Omental fat pad (tissue), 3 donors: ENCODE measurements at regions not wholly inside any gene's neighbourhood (a gene's known extent, or its start where the extent isn't known, plus 50 kb on each side); places are given as distances from the start of the nearest gene placed in this dataset.

ENCODE experiments used
- ATAC-seq: fragments of 150-250 bp; one replicate; pipeline ENCODE4 v1.9.1; 2016; ENCODE audit warnings: mild to moderate bottlenecking, moderate library complexity; ENCODE audit not compliant: low FRiP score
- DNase-seq: peaks from one replicate; pipeline ENCODE4 v3.0.0-alpha.2; 2019; ENCODE audit warnings: low spot score
- TF ChIP-seq, protein P1 (sequence below), 3 donors: fragments of 450-650 bp; IDR thresholded peaks; one replicate each; pipeline ENCODE4 v1.5.1; 2016 to 2017; ENCODE audit warnings: antibody characterized with exemption in 3 of 3, mild to moderate bottlenecking in 3 of 3, moderate library complexity in 2 of 3

DNA sequence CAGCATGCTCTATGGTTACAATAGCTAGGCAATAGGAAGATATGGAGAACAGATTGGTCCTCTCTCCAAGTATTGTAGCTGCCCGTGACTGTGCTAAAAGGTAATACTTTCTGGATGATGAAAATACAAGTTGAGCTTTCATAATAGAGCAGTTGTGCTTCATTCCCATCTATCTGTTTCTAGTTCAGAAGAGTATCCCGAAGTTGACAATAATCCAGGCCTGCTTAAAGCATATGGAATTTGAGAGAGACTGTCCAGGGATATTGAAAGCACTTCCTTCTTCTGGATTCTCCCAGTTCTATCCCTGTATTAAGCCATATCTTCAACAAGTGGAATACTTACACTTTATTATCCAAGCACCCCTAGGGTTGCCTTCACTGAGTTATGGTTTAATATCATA, 350.4 kb downstream of the EFNA5 start:
- DNase-seq (no peak), ATAC-seq (no peak)
- TF ChIP-seq, protein P1, sequence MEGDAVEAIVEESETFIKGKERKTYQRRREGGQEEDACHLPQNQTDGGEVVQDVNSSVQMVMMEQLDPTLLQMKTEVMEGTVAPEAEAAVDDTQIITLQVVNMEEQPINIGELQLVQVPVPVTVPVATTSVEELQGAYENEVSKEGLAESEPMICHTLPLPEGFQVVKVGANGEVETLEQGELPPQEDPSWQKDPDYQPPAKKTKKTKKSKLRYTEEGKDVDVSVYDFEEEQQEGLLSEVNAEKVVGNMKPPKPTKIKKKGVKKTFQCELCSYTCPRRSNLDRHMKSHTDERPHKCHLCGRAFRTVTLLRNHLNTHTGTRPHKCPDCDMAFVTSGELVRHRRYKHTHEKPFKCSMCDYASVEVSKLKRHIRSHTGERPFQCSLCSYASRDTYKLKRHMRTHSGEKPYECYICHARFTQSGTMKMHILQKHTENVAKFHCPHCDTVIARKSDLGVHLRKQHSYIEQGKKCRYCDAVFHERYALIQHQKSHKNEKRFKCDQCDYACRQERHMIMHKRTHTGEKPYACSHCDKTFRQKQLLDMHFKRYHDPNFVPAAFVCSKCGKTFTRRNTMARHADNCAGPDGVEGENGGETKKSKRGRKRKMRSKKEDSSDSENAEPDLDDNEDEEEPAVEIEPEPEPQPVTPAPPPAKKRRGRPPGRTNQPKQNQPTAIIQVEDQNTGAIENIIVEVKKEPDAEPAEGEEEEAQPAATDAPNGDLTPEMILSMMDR (IDR thresholded peaks at IDR 0.05): no peak

DNA sequence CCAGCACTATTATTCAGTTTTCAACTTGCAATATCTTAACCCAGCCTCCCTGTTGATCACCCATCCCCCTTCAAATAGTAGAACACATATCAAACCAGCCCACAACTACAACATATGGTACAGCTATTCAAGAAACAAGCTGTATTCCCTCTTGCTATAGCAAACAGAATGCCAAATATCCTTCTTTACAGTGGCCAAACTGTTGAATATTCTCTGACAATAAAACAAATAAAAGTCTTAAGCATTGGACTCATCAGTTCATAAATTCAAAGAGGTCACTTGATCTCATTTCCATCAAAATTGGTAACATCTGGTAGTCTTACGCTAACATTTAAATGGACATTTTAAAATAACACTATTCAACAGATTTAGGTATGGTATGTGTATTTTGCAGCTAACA, 350.8 kb downstream of the EFNA5 start:
- TF ChIP-seq, protein P1 (IDR thresholded peaks at IDR 0.05): no peak
- ATAC-seq (no peak), DNase-seq (no peak)

DNA sequence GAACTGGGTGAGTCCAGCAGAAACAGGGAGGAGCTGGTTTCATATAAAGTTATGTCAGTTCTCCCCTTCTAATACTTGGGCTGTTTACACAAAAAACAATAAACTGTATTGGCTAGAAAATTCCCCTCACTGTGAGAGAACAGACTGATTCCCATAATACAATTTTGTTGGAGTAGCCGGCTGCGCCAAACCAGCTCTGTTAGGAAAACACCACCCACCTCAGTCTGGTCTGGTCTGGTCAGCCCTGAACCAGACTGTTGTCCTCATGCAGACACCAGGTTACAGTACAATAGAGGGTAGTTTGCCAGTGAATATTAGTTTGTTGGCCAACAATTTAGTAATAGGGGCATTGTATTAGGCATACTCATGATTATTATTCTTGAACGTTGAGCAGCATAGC, 356.4 kb downstream of the EFNA5 start:
- DNase-seq: no peak
- no peak for ATAC-seq
- TF ChIP-seq, protein P1 (IDR thresholded peaks at IDR 0.05): no peak

DNA sequence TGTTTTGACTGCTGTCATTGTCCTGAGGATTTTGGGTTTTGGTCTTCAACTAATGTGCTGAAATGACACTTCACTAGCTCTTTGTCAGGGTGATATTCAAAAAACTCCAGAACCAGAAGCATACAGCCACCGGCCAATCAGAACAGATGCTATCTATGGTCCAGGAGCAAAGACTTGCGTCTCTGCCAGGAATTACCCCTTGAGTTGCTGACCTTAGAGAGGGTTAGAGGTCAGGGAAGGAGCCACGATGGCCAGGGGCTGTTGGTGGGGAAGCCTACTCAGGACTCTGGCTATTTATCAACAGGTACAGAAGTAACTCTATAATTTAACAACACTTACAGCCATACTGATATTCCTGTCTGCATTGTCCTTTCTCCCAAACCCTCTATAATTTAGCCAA, 356.8 kb downstream of the EFNA5 start:
- TF ChIP-seq, protein P1 (IDR thresholded peaks at IDR 0.05): no peak
- ATAC-seq (no peak), DNase-seq (no peak)

DNA sequence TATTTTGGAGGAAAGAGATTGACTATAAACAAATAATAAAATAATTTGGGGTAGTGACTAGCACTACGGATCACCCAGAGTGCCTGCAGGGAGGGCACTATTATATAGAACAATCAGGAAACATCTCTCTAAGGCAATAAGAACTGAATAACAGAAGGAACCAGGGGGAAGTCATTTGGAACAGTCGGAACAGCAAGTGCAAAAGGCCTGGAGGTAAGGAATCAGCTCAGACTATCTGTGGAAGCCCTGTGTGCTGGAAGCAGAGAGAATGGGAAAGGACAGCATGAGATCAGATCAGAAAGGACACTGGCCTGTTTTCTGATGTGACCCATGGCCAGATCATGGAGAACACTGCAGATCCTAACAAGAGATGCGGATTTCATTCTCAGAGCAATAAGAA, 357.6 kb downstream of the EFNA5 start:
- TF ChIP-seq, protein P1 (IDR thresholded peaks at IDR 0.05): no peak
- no peak for DNase-seq
- ATAC-seq: no peak

DNA sequence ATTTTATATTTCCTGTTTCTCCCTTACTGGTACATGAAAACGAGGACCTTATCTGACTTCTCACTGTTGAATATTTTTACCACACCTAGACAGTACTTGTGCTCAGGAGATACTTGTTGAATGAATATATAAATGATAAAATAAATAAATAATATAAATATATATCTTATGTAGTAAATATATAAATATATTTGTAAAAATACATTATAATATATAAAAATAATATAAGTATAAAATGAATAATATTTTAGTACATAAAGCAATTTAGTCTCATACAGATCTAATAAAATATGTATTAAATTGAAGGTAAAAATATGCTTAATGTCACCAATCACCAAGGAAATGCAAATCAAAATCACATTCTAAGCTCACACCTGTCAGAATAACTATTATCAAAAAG, 360.6 kb downstream of the EFNA5 start:
- TF ChIP-seq, protein P1 (IDR thresholded peaks at IDR 0.05): no peak
- ATAC-seq (no peak), DNase-seq (no peak)

DNA sequence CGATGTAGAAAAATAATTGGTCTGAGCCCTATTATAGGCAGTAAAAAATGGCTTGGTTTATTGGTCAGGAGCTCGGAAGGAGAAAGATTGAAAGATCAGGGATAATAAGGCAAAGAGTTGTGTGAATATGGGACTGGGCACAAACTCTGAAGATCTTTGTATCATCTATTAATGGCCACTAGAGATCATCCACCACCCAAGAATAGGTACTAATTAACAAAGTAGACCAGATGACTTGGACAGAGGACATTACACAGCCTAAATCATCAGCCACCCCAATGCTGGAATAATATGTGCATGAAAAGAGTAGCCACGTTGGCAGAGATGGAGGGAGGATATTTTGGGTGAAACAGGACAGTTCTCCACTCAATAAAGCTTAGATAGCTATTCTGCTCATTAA, 364.1 kb downstream of the EFNA5 start:
- ATAC-seq: no peak
- TF ChIP-seq, protein P1 (IDR thresholded peaks at IDR 0.05): no peak
- DNase-seq: no peak
